Thoracic aorta (tissue), 2 donors: ENCODE measurements at regions not wholly inside any gene's neighbourhood (a gene's known extent, or its start where the extent isn't known, plus 50 kb on each side); places are given as distances from the start of the nearest gene placed in this dataset.

Source experiments
- ATAC-seq: fragments of 150-250 bp; one replicate; pipeline ENCODE4 v1.8.0; 2017; ENCODE audit warnings: low read depth; ENCODE audit not compliant: insufficient number of reproducible peaks, low FRiP score
- DNase-seq: peaks from one replicate; pipeline ENCODE4 v3.0.0-alpha.2; 2020; ENCODE audit warnings: low spot score
- H3K27ac ChIP-seq, 2 donors: fragments of 200-600 bp; sonication (generic); 1 replicate in 1 of 2; 2 replicates in 1 of 2; pipeline ENCODE4 v1.5.1; 2016; ENCODE audit warnings: mild to moderate bottlenecking in 2 of 2, moderate library complexity in 2 of 2
- H3K27me3 ChIP-seq: fragments of 200-600 bp; sonication (generic); replicated peaks from 2 replicates; pipeline ENCODE4 v1.6.0; 2016; ENCODE audit warnings: mild to moderate bottlenecking; ENCODE audit not compliant: insufficient read depth
- H3K36me3 ChIP-seq: fragments of 200-600 bp; sonication (generic); one replicate; pipeline ENCODE4 v1.5.1; 2016
- H3K4me1 ChIP-seq, 2 donors: fragments of 200-600 bp; sonication (generic); 1 replicate in 1 of 2; 2 replicates in 1 of 2; pipeline versions ENCODE4 v1.5.1 to v1.6.0; 2016; ENCODE audit warnings: low read depth in 2 of 2, mild to moderate bottlenecking in 1 of 2; ENCODE audit not compliant: control insufficient read depth in 1 of 2
- H3K4me3 ChIP-seq: fragments of 200-600 bp; sonication (generic); 2 replicates; pipeline ENCODE4 v1.5.1; 2016; ENCODE audit warnings: mild to moderate bottlenecking
- H3K9me3 ChIP-seq: fragments of 200-600 bp; sonication (generic); 2 replicates; pipeline ENCODE4 v1.5.1; 2016
- CTCF ChIP-seq: fragments of 200-600 bp; sonication (generic); IDR thresholded peaks from one replicate; pipeline ENCODE4 v1.5.1; 2019; ENCODE audit warnings: antibody characterized with exemption

GRCh38 chr2:30310371-30310770, 79.0 kb downstream of the LBH start:
- ATAC-seq: no peak
- Histone ChIP-seq H3K36me3 (no peaks in the 10 kb centered on the region), H3K4me1 (peaks cover 0 to 6% of the 10 kb centered on the region in 2 donors), H3K9me3 (no peaks in the 10 kb centered on the region), H3K27me3 (no peaks in the 10 kb centered on the region), H3K27ac (no peak overlapping the region), H3K4me3 (no peak overlapping the region)
- no peak for TF ChIP-seq CTCF
- no peak for DNase-seq

DNA sequence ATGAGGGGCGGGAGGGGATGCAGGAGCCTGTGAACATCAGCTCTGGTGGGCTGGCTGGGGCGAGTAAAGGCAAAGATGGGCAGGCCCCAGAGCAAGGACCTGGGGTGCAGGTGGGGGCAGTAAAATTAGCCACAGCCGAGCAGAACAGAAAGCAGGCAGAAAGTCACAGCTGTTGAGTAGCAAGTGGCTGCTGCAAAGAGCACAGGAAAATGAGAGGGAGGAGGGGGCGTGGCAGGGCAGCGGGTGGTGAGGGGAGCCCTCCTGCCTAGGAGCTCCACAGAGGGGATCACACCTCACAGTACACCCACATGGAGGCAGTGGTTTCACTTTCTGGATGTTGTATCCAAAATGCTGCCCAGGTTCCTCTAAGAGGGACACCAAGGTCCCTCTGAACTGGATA, 79.6 kb downstream of the LBH start:
- no peak for TF ChIP-seq CTCF
- ATAC-seq: no peak
- H3K4me3 ChIP-seq: no peak overlapping the region
- no peak overlapping the region for H3K27ac ChIP-seq
- no peaks in the 10 kb centered on the region for H3K27me3 ChIP-seq
- DNase-seq: no peak
- peaks cover 0 to 9% of the 10 kb centered on the region in 2 donors for H3K4me1 ChIP-seq
- H3K36me3 ChIP-seq: no peaks in the 10 kb centered on the region
- no peaks in the 10 kb centered on the region for H3K9me3 ChIP-seq

- H3K27me3 ChIP-seq: no peaks in the 10 kb centered on the region
- H3K4me3 ChIP-seq: no peak overlapping the region
- no peaks in the 10 kb centered on the region for H3K9me3 ChIP-seq
- ATAC-seq: no peak
- no peak overlapping the region for H3K27ac ChIP-seq
- TF ChIP-seq CTCF: no peak
- DNase-seq: no peak
- H3K36me3 ChIP-seq: no peaks in the 10 kb centered on the region
- peaks cover 0 to 10% of the 10 kb centered on the region in 2 donors for H3K4me1 ChIP-seq
Observed at GRCh38 chr2:30311711-30312110, 80.4 kb downstream of the LBH start.

- H3K27ac ChIP-seq: no peak overlapping the region
- H3K27me3 ChIP-seq: no peaks in the 10 kb centered on the region
- no peak for TF ChIP-seq CTCF
- DNase-seq (no peak), ATAC-seq (no peak)
- peaks cover 0 to 10% of the 10 kb centered on the region in 2 donors for H3K4me1 ChIP-seq
- no peaks in the 10 kb centered on the region for H3K9me3 ChIP-seq
- H3K4me3 ChIP-seq: no peak overlapping the region
- no peaks in the 10 kb centered on the region for H3K36me3 ChIP-seq
Observed at GRCh38 chr2:30312916-30313315, 81.6 kb downstream of the LBH start.

DNA sequence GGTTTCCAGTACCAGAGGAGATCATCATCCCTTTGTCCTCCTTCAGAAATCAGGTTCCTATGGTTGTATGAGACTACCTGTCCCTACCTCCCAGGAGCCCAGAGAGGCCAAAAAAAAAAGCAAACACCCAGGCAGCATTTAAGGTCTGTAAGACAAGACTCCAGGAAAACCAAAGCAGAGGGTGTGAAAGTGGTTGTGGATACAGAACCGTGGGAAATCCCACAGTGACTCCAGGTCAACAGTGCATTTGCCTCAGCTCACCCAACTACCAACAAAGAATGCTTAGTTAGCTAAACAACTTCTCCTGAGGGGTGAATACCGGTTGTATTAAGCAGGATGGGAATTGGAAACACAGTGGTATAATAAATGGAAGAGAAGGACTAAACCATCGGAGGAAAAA, 83.6 kb downstream of the LBH start:
- no peak for TF ChIP-seq CTCF
- Histone ChIP-seq H3K36me3 (no peaks in the 10 kb centered on the region), H3K4me1 (peaks cover 0 to 22% of the 10 kb centered on the region in 2 donors), H3K9me3 (no peaks in the 10 kb centered on the region), H3K27me3 (no peaks in the 10 kb centered on the region), H3K4me3 (no peak overlapping the region), H3K27ac (no peak overlapping the region)
- DNase-seq: no peak
- no peak for ATAC-seq
